Amniotic epithelial cell (primary cell): ENCODE measurements at regions not wholly inside any gene's neighbourhood (a gene's known extent, or its start where the extent isn't known, plus 50 kb on each side); places are given as distances from the start of the nearest gene placed in this dataset.

ENCODE experiments used
- DNase-seq: peaks from one replicate; pipeline ENCODE4 v3.0.0-alpha.2; 2010; ENCODE audit warnings: low read depth

GRCh38 chr2:187935126-187935525 lies 356.5 kb upstream of the GULP1 start:
- no peak for DNase-seq

GRCh38 chr2:187936228-187936627 lies 355.4 kb upstream of the GULP1 start:
- DNase-seq = no peak

GRCh38 chr2:187939180-187939579 lies 352.5 kb upstream of the GULP1 start:
- DNase-seq = no peak

- peak; percentile 9 for DNase-seq
Observed at GRCh38 chr2:187942876-187943275, 348.8 kb upstream of the GULP1 start.

GRCh38 chr2:187943772-187944369 lies 347.8 kb upstream of the GULP1 start:
- no peak for DNase-seq

- no peak for DNase-seq
Observed at GRCh38 chr2:187949859-187950258, 341.8 kb upstream of the GULP1 start.

GRCh38 chr2:187951470-187952218 lies 340.0 kb upstream of the GULP1 start:
- no peak for DNase-seq

GRCh38 chr2:187956906-187957534 lies 334.7 kb upstream of the GULP1 start:
- no peak for DNase-seq

GRCh38 chr2:187959821-187960220 lies 331.9 kb upstream of the GULP1 start:
- DNase-seq = peak; percentile 81

- DNase-seq = no peak
Observed at GRCh38 chr2:187962538-187962937, 329.1 kb upstream of the GULP1 start.

GRCh38 chr2:187964746-187965145 lies 326.9 kb upstream of the GULP1 start:
- DNase-seq = peak; percentile 17

- no peak for DNase-seq
Observed at GRCh38 chr2:187966924-187967323, 324.8 kb upstream of the GULP1 start.

- no peak for DNase-seq
Observed at GRCh38 chr2:187971893-187972292, 319.8 kb upstream of the GULP1 start.

GRCh38 chr2:187976259-187976985 lies 315.3 kb upstream of the GULP1 start:
- DNase-seq = no peak

- DNase-seq = no peak
Observed at GRCh38 chr2:187976986-187977333, 314.7 kb upstream of the GULP1 start.

GRCh38 chr2:187978356-187978755 lies 313.3 kb upstream of the GULP1 start:
- peak; percentile 32 for DNase-seq

- peak; percentile 90 for DNase-seq
Observed at GRCh38 chr2:187982668-187983067, 309.0 kb upstream of the GULP1 start.

- no peak for DNase-seq
Observed at GRCh38 chr2:187985195-187985594, 306.5 kb upstream of the GULP1 start.

- DNase-seq = peak; percentile 9
Observed at GRCh38 chr2:187985923-187986322, 305.8 kb upstream of the GULP1 start.

GRCh38 chr2:187986390-187987105 lies 305.1 kb upstream of the GULP1 start:
- no peak for DNase-seq

GRCh38 chr2:187988348-187988747 lies 303.3 kb upstream of the GULP1 start:
- no peak for DNase-seq
